Body of pancreas (tissue), 4 donors: ENCODE measurements at regions not wholly inside any gene's neighbourhood (a gene's known extent, or its start where the extent isn't known, plus 50 kb on each side); places are given as distances from the start of the nearest gene placed in this dataset.

ENCODE experiments used
- POLR2A ChIP-seq, 3 donors: fragments of 450-650 bp; IDR thresholded peaks; one replicate each; pipeline ENCODE4 v1.6.1; 2016; ENCODE audit warnings: antibody characterized with exemption in 3 of 3, mild to moderate bottlenecking in 2 of 3
- TF ChIP-seq, protein P1 (sequence below), 7 experiments: fragments of 450-650 bp in 4 of 7; fragments of 200-600 bp in 3 of 7; sonication (generic) in 3 of 7; IDR thresholded peaks; one replicate each; pipeline ENCODE4 v1.5.1; 2016 to 2019; ENCODE audit warnings: antibody characterized with exemption in 7 of 7

DNA sequence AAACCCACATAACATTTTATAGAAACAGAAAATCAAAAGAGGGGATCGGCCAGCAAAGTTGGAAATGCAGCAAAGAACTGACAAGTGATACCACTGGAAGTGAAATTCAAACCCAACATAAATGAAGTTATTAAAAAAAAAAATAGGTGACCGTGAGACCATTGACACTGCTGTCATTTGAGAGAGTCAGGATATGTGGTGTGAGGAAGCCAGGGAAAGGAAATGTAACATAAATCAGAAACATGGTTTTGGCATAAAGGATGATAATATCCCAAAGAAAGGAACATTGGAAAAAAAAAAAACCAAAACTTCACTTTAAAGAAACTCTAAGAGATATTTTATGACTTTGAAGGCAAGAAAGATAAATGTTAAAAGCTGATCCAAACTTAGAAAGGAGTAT is 312.4 kb upstream of the PIK3R1 start:
- TF ChIP-seq, protein P1, sequence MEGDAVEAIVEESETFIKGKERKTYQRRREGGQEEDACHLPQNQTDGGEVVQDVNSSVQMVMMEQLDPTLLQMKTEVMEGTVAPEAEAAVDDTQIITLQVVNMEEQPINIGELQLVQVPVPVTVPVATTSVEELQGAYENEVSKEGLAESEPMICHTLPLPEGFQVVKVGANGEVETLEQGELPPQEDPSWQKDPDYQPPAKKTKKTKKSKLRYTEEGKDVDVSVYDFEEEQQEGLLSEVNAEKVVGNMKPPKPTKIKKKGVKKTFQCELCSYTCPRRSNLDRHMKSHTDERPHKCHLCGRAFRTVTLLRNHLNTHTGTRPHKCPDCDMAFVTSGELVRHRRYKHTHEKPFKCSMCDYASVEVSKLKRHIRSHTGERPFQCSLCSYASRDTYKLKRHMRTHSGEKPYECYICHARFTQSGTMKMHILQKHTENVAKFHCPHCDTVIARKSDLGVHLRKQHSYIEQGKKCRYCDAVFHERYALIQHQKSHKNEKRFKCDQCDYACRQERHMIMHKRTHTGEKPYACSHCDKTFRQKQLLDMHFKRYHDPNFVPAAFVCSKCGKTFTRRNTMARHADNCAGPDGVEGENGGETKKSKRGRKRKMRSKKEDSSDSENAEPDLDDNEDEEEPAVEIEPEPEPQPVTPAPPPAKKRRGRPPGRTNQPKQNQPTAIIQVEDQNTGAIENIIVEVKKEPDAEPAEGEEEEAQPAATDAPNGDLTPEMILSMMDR (IDR thresholded peaks at IDR 0.05), result no peak
- TF ChIP-seq POLR2A (IDR thresholded peaks at IDR 0.05), result no peak
